Effector memory CD4-positive, alpha-beta T cell (primary cell): ENCODE measurements at regions not wholly inside any gene's neighbourhood (a gene's known extent, or its start where the extent isn't known, plus 50 kb on each side); places are given as distances from the start of the nearest gene placed in this dataset.

Source experiments
- DNase-seq, 3 donors: peaks; one replicate each; pipeline ENCODE4 v3.0.0-alpha.2; 2020
- H3K27ac ChIP-seq: 2 replicates; pipeline ENCODE4 v1.7.0; 2013; ENCODE audit warnings: mild to moderate bottlenecking, low read length, moderate library complexity; ENCODE audit not compliant: insufficient read depth, poor library complexity, severe bottlenecking
- H3K27me3 ChIP-seq: replicated peaks from 2 replicates; pipeline ENCODE4 v1.7.0; 2013; ENCODE audit warnings: mild to moderate bottlenecking, low read length; ENCODE audit not compliant: insufficient read depth, control insufficient read depth, poor library complexity, severe bottlenecking
- H3K36me3 ChIP-seq: 2 replicates; pipeline ENCODE4 v1.7.0; 2013; ENCODE audit warnings: mild to moderate bottlenecking, low read length, moderate library complexity; ENCODE audit not compliant: control insufficient read depth, insufficient read depth
- H3K4me1 ChIP-seq: 2 replicates; pipeline ENCODE4 v1.7.0; 2013; ENCODE audit warnings: low read length, mild to moderate bottlenecking; ENCODE audit not compliant: control insufficient read depth, insufficient read depth, poor library complexity, severe bottlenecking
- H3K4me3 ChIP-seq: 2 replicates; pipeline ENCODE4 v1.7.0; 2013; ENCODE audit warnings: low read length, low read depth, mild to moderate bottlenecking; ENCODE audit not compliant: insufficient read depth, poor library complexity, severe bottlenecking
- H3K9me3 ChIP-seq: 2 replicates; pipeline ENCODE4 v1.7.0; 2013; ENCODE audit warnings: mild to moderate bottlenecking, low read length, moderate library complexity; ENCODE audit not compliant: control insufficient read depth

GRCh38 chr1:221083902-221084301, 204.7 kb downstream of the HLX start:
- Histone ChIP-seq H3K9me3 (no peaks in the 10 kb centered on the region), H3K4me1 (no peaks in the 10 kb centered on the region), H3K27me3 (no peaks in the 10 kb centered on the region), H3K27ac (no peak overlapping the region), H3K4me3 (no peak overlapping the region), H3K36me3 (no peaks in the 10 kb centered on the region)
- DNase-seq, result no peak

GRCh38 chr1:221084681-221085080, 205.4 kb downstream of the HLX start:
- H3K4me1 ChIP-seq, result no peaks in the 10 kb centered on the region

GRCh38 chr1:221085701-221086375, 206.6 kb downstream of the HLX start:
- DNase-seq, result no peak

More at GRCh38 chr1:221084681-221085080, 205.4 kb downstream of the HLX start:
- Histone ChIP-seq H3K27me3 (no peaks in the 10 kb centered on the region), H3K4me3 (no peak overlapping the region), H3K27ac (no peak overlapping the region), H3K36me3 (no peaks in the 10 kb centered on the region), H3K9me3 (no peaks in the 10 kb centered on the region)
- no peak for DNase-seq

GRCh38 chr1:221087919-221088318, 208.7 kb downstream of the HLX start:
- no peak for DNase-seq
- H3K4me1 ChIP-seq, result no peaks in the 10 kb centered on the region
- H3K27me3 ChIP-seq, result no peaks in the 10 kb centered on the region
- H3K4me3 ChIP-seq, result no peak overlapping the region
- H3K27ac ChIP-seq, result no peak overlapping the region
- H3K9me3 ChIP-seq, result no peaks in the 10 kb centered on the region
- no peaks in the 10 kb centered on the region for H3K36me3 ChIP-seq

More at GRCh38 chr1:221085701-221086375, 206.6 kb downstream of the HLX start:
- Histone ChIP-seq H3K36me3 (no peaks in the 10 kb centered on the region), H3K27ac (no peak overlapping the region), H3K27me3 (no peaks in the 10 kb centered on the region), H3K4me1 (no peaks in the 10 kb centered on the region), H3K4me3 (no peak overlapping the region), H3K9me3 (no peaks in the 10 kb centered on the region)

GRCh38 chr1:221089273-221089672, 210.0 kb downstream of the HLX start:
- no peaks in the 10 kb centered on the region for H3K4me1 ChIP-seq
- no peaks in the 10 kb centered on the region for H3K9me3 ChIP-seq
- H3K27ac ChIP-seq, result no peak overlapping the region
- H3K27me3 ChIP-seq, result no peaks in the 10 kb centered on the region
- H3K36me3 ChIP-seq, result no peaks in the 10 kb centered on the region
- H3K4me3 ChIP-seq, result no peak overlapping the region
- no peak for DNase-seq

GRCh38 chr1:221089803-221090202, 210.6 kb downstream of the HLX start:
- Histone ChIP-seq H3K27ac (no peak overlapping the region), H3K27me3 (no peaks in the 10 kb centered on the region), H3K36me3 (no peaks in the 10 kb centered on the region), H3K4me3 (no peak overlapping the region), H3K4me1 (no peaks in the 10 kb centered on the region), H3K9me3 (no peaks in the 10 kb centered on the region)
- no peak for DNase-seq

- Histone ChIP-seq H3K9me3 (no peaks in the 10 kb centered on the region), H3K4me3 (no peak overlapping the region), H3K27ac (no peak overlapping the region), H3K27me3 (no peaks in the 10 kb centered on the region), H3K36me3 (no peaks in the 10 kb centered on the region), H3K4me1 (no peaks in the 10 kb centered on the region)
- no peak for DNase-seq
Measured at GRCh38 chr1:221093903-221094791, 214.9 kb downstream of the HLX start.

GRCh38 chr1:221097479-221098281, 218.4 kb downstream of the HLX start:
- no peak overlapping the region for H3K27ac ChIP-seq

GRCh38 chr1:221098471-221099405, 219.5 kb downstream of the HLX start:
- Histone ChIP-seq H3K4me1 (no peaks in the 10 kb centered on the region), H3K4me3 (no peak overlapping the region)
- no peak for DNase-seq

More at GRCh38 chr1:221097479-221098281, 218.4 kb downstream of the HLX start:
- no peaks in the 10 kb centered on the region for H3K4me1 ChIP-seq
- no peak for DNase-seq
- no peaks in the 10 kb centered on the region for H3K9me3 ChIP-seq
- no peaks in the 10 kb centered on the region for H3K27me3 ChIP-seq
- H3K4me3 ChIP-seq, result no peak overlapping the region
- H3K36me3 ChIP-seq, result no peaks in the 10 kb centered on the region

More at GRCh38 chr1:221098471-221099405, 219.5 kb downstream of the HLX start:
- Histone ChIP-seq H3K9me3 (no peaks in the 10 kb centered on the region), H3K27me3 (no peaks in the 10 kb centered on the region), H3K36me3 (no peaks in the 10 kb centered on the region), H3K27ac (no peak overlapping the region)
